ENCODE measurements at regions not wholly inside any gene's neighbourhood (a gene's known extent, or its start where the extent isn't known, plus 50 kb on each side); places are given as distances from the start of the nearest gene placed in this dataset.
"Not testable (repeated sequence)": the region's sequence is repeated elsewhere in the genome, so short reads cannot be mapped to it uniquely, and the experiment has no call there.

GRCh38 chr6:97917369-97917768, 634.4 kb upstream of the MMS22L start:
- no peak for DNase-seq (ENCODE audit: low read depth)

DNA sequence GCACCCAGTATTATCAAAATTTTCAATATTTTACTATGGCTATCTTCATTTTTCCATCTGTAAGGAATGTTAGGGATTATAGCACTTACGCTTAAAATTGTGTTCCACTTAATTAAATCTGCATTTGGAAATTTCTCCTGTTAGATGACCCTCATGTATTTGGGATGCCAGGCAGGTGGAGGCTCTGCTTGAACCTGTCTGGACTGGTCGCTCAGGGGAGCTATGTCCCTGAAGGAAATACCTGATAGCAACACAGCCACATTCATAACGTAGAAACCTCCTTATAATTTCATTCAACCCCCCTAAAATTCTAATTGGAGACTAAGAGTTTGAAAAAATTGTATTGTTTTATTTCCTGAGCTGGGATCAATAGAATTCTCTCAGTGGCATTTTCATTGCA, 636.0 kb upstream of the MMS22L start:
- no peak for DNase-seq (ENCODE audit: low read depth)

- DNase-seq (ENCODE audit: low read depth): no peak
These were observed 636.6 kb upstream of the MMS22L start for GRCh38 chr6:97919631-97920030.

GRCh38 chr6:97923249-97923648, 640.2 kb upstream of the MMS22L start:
- no peak for DNase-seq (ENCODE audit: low read depth)

DNA sequence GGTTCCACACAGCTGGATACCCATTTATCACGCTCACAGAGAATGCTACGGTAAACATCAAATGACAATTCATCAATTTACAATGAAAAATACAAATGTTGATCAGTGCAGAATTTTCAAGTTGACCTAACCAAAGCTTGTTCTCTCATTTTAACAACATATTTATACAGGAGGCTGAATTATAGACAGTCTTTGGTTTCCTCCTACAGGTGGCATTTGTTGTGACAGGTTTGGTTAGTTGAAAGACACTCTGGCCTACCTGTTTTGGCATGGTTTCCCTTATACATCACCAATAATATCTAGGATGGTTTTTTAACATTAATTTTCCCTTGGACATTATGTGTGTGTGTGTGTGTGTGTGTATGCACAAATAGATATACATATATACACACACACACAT, 642.5 kb upstream of the MMS22L start:
- no peak for DNase-seq (ENCODE audit: low read depth)

DNA sequence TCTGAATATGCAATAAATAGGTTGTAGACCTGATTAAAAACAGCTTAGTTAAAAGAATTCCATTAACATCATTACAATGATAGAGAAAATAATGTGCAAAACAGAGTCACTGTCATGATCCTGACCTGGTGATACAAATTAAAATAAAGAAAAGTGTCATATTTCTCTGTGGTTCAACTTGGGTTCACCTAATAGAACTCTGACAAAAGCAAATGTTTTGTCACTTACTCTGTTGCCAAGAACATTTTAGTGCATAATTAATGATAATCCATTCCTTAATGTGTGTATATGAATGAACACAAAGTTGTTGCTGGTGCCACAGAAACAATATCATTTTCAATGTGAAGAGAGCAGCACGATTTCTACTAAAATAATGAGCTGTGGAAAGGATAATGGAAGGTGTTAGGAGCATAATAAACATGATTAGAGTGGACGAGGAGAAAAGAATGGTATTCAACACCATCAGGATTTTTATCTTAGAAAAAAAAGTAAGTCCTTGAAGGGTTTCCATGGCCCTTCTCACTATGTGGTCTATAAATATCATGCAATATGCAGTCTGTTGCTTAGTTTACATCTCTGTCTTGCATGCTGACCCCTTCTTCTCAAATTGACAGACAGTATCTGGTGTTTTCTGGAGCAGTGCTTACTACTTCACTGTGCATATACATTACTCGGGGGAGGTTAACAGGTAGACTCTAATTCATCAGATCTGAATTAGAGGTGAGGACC, 656.6 kb upstream of the MMS22L start:
- DNase-seq (ENCODE audit: low read depth): no peak

DNA sequence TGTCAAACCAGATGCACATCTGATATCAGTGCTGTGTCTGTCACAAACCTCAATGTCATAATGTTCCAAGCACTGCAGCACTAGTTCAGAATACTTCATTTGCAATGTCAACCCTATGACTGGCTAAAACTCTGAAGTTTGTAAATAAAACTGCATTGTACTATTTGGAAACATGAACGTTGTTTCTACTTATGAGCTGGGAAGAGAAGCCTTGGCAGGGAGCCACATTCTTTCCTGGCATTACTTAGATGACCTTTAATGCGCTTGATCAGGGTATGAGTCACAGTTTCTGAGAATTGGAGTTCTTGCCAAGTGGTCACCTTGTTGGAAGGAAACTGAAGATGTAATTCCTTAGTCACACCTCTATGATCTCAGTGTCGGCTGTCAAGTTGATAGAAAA, 664.8 kb upstream of the MMS22L start:
- no peak for DNase-seq (ENCODE audit: low read depth)

DNA sequence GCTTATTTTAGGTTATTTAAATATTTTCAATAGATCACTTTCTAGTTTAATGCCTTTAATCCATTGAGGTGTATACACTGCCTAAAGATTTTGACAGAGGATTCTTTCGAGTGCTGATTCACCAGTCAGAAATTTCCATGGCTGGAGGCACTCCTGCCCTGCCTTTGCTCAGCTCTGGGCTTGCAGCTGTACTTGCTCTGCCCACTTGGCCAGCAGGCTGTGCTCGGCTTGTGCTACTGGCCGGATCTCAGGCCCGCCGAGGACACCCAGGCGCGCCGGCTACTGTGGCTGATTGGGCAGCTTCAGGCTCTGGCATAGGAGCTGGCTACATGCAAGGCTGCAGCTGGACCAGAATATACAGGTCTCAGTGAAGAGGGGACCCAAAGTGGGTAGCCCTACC, 675.1 kb upstream of the MMS22L start:
- no peak for DNase-seq (ENCODE audit: low read depth)

DNA sequence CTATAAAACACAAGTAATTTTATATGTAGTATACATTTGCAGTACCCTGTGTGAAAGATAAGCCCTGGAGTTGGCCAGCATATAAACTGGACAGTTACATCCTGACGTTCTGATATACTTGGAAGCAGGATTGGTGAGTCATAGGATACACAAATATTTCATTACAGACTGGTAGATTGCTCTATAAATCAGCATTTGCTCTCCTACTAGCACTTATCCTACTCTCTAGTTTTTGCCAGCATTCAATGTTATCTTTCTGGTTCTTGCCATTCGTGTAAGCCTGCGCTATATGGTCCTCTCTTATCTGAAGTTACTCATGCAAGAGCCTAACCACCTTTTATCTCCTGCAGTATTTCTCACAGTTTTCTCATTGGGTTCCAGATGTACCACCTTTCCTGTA, 680.2 kb upstream of the MMS22L start:
- no peak for DNase-seq (ENCODE audit: low read depth)

DNA sequence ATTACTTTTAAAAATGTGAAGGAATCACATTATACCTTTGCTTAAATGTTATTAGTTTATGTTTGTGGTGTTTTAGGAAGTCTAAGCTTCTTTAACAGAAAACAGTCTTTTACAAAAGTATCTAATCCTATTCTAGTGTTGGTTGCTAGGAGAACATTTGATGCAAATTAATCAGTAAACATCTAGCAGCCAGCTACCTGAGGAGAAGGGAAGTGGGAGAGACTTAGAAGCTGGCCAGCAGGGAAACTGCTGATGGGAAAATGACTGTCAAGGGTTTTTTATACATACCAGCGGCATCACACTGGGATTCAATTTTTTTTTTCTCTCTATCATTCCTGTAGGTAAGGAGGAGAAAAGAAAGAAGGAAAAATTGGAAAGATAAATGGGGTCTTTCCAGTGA, 686.0 kb upstream of the MMS22L start:
- DNase-seq (ENCODE audit: low read depth): no peak

- DNase-seq (ENCODE audit: low read depth): no peak
These were observed 694.1 kb upstream of the MMS22L start for GRCh38 chr6:97977084-97977483.

DNA sequence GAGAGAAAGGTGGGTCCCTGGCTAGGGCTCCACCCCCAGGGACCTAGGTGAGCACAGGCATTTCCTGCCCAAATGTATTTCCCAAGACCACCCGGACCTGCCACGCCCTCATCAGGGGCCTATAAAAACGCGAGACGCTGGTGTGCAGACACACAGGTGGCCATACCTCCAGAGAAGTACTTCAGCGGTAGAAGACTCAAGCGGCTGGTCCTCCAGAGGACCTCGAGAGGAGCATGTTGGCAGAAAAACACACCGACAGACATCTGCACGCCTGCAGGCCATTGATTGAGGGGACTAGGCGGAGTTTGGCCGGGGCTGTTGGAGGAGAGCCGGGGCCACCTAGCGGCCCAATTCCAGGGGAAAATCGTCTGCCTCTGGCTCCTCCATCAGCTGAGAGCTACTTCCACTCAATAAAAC, 695.8 kb upstream of the MMS22L start:
- no peak for DNase-seq (ENCODE audit: low read depth)

DNA sequence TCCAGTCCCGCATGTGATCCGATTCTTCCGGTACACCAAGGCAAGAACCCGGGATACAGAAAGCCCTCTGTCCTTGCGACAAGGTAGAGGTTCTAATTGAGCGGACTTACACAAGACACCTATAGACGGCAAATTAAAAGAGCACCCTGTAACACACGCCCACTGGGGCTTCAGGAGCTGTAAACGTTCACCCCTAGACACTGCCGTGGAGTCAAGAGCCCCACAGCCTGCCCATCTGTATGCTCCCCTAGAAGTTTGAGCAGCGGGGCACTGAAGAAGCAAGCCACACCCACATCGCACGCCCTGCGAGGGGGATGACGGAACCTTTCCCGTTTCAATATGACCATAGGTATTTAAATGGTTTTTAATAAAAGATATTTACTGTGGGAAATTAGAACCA, 696.3 kb upstream of the MMS22L start:
- not testable (repeated sequence) for DNase-seq (ENCODE audit: low read depth)

- no peak for DNase-seq (ENCODE audit: low read depth)
These were observed 706.4 kb upstream of the MMS22L start for GRCh38 chr6:97989451-97989850.

DNA sequence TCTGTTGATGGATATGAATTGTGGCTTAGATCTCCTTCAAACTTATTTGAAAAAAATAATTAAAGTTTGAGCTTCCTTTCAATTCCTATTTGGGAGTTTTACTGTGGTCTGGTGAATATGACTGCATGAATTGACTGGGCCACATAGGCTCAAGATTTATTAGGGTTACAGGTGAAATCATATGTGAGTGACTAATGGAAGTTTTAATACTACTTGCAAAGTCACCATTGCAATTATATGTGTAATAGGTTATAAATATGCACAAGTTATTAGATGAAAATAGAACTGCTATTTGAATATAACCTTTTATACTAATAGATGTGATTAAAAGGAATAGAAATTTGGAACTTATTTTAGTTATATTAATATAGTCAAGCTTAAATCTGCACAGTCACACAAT, 712.1 kb upstream of the MMS22L start:
- no peak for DNase-seq (ENCODE audit: low read depth)

DNA sequence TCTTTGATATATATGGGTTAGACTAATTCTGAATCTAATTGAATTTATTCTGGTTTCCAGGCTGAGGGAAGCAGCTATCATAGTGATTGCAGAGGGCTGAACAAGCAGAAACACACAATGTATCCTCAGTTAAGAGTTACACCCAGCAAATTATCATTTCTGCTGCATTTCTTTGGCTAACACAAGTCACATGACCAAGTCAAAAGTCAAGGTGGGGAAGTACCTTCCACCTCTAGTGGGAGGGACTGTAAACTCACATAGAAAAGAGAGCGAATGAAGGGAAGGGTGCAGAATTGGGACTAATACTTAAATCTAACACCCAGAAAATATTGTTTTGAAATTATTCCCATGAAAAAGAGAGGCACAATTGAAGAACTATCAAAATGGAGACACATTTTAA, 719.7 kb upstream of the MMS22L start:
- DNase-seq (ENCODE audit: low read depth): no peak

DNA sequence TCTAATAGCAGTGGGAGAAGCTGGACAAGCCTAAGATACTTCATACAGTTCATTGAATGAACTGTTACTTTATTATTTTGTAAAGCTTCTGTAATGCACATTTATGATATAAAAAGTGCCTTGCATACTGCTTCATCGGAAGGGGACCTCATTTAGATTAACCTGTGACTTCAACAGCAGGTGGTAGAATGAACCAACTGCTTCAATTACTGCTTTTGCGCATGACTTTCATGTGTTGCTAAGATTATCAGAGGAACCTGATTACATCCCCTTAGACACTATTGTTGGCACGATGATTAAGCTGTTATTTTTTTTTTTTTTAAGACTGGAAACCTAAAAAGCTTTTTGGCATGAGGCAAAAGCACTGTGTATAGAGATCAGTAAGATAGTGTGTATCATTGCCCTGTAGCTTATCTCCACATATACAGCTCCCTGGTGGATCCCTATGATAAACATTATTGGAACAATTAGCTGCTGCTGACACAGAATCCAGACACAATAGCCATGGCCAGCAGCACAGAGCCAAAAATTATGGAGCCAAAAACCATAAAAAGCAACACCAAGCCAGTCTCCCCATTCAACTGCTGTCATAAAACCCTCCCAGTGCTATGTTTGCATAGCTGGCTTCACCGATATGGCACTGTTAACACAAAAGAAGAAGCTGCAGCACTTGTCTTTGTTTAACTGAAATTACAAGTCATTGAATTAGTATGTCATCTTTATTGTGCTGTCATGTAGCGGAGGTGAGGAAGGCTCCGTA, 731.6 kb upstream of the MMS22L start:
- DNase-seq (ENCODE audit: low read depth): no peak

DNA sequence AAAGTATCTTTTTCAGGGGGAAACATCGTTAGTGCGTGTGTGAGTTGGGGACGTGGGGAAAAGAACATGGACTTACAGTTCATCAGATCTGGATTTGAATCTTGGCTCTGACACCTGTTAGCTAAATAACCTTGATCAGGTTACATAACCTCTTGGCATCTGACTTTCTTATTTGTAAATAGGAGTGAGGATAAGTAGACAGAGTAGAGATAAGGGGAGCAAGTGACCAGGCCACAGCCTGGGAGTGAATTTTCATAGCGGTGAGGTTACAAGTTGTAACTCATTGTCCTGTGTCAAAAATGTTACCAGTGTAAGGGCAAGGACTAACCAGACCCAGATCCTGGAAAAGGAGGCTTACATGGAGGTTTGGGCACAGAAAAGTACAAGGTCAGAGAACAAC, 733.5 kb upstream of the MMS22L start:
- no peak for DNase-seq (ENCODE audit: low read depth)

- DNase-seq (ENCODE audit: low read depth): no peak
These were observed 737.2 kb upstream of the MMS22L start for GRCh38 chr6:98020222-98020621.

DNA sequence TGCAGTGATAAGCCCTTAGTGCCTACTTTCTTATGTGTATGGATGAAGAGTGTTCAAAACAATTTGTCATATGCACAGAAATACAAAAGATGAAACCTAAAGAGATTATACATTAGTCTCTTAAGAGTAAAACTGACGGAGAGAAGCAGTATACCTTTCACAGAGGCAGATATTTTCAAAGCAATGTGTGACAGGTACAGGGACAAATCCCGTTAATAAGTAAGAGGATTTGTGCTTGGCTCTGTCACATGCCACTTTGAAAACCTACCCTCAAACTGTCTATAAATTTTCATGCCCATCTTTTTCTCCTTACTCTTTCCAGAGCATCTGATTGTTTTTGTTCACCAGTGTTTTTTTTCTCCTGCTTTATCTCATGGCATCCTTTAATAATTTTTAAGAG, 741.3 kb upstream of the MMS22L start:
- DNase-seq (ENCODE audit: low read depth): no peak

DNA sequence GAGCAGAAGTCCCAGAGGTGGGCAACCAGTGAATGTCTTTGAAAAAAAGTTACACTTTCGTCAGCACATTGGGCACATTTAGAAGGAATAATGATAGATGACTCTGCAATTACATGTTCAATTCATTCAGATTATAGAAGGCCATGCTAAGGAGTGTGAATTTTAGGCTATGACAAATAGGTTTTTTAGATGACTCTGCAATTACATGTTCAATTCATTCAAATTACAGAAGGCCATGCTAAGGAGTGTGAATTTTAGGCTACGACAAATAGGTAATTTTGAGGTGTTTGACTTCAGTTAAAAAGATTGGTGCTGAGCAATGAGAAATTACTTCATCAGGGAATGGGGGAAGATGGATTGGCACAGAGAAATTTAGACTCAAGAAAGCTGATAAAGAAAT, 744.9 kb upstream of the MMS22L start:
- DNase-seq (ENCODE audit: low read depth): no peak

DNA sequence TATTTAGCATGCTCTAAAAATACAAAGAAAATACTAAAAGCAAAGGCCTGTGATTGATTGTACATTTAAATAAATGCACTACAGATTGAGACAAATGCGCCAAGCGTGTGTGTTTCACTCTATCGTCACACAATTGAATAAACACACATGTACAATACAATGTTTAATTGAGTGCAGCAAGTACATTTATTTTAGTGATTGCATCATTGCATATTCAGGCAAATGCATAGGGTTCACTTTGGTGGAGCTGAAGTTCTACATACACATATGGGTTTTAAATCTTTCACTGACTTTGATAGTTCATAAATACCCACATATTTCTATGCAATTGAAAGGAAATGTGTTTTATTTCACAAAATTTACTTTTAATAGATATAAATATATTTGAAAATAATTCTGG, 750.6 kb upstream of the MMS22L start:
- DNase-seq (ENCODE audit: low read depth): no peak

- DNase-seq (ENCODE audit: low read depth): no peak
These were observed 753.4 kb upstream of the MMS22L start for GRCh38 chr6:98036344-98036923.

- DNase-seq (ENCODE audit: low read depth): no peak
These were observed 754.6 kb upstream of the MMS22L start for GRCh38 chr6:98037571-98037970.
